ENCODE measurements at regions not wholly inside any gene's neighbourhood (a gene's known extent, or its start where the extent isn't known, plus 50 kb on each side); places are given as distances from the start of the nearest gene placed in this dataset.
"Not testable (repeated sequence)": the region's sequence is repeated elsewhere in the genome, so short reads cannot be mapped to it uniquely, and the experiment has no call there.

GRCh38 chr6:141758430-141758829, 374.3 kb upstream of the GJE1 start:
- Mint-ChIP-seq H3K4me1 (no peaks in the 10 kb centered on the region), H3K9me3 (no peaks in the 10 kb centered on the region), H3K27me3 (no peaks in the 10 kb centered on the region), H3K36me3 (ENCODE audit: low read depth) (no peaks in the 10 kb centered on the region), H3K27ac (no peak overlapping the region), H3K4me3 (no peak overlapping the region)
- CTCF ChIA-PET: no interaction called here
- ATAC-seq (ENCODE audit: low read depth) (no peak), DNase-seq (no peak)
- intact Hi-C loops (cut with micrococcal nuclease): no loop called here
- no peak for TF ChIP-seq CTCF (IDR thresholded peaks at IDR 0.05)
- POLR2A ChIA-PET: no interaction called here

GRCh38 chr6:141753180-141753579, 379.5 kb upstream of the GJE1 start:
- no peak for TF ChIP-seq CTCF (IDR thresholded peaks at IDR 0.05)
- no peaks in the 10 kb centered on the region for H3K36me3 Mint-ChIP-seq (ENCODE audit: low read depth)

GRCh38 chr6:141752677-141753076, 380.0 kb upstream of the GJE1 start:
- CTCF ChIA-PET: no interaction called here
- POLR2A ChIA-PET: no interaction called here
- Mint-ChIP-seq H3K4me1 (no peaks in the 10 kb centered on the region), H3K4me3 (no peak overlapping the region), H3K27ac (no peak overlapping the region), H3K36me3 (ENCODE audit: low read depth) (no peaks in the 10 kb centered on the region), H3K9me3 (no peaks in the 10 kb centered on the region), H3K27me3 (no peaks in the 10 kb centered on the region)
- TF ChIP-seq CTCF (IDR thresholded peaks at IDR 0.05): no peak
- intact Hi-C loops (cut with micrococcal nuclease): no loop called here
- ATAC-seq (ENCODE audit: low read depth) (no peak), DNase-seq (no peak)

More at GRCh38 chr6:141753180-141753579, 379.5 kb upstream of the GJE1 start:
- Mint-ChIP-seq H3K4me3 (no peak overlapping the region), H3K4me1 (no peaks in the 10 kb centered on the region), H3K27ac (no peak overlapping the region), H3K27me3 (no peaks in the 10 kb centered on the region), H3K9me3 (no peaks in the 10 kb centered on the region)
- no peak for DNase-seq
- POLR2A ChIA-PET: no interaction called here
- CTCF ChIA-PET: no interaction called here
- intact Hi-C loops (cut with micrococcal nuclease): no loop called here
- ATAC-seq (ENCODE audit: low read depth): no peak

- POLR2A ChIA-PET; H3K4me3 Mint-ChIP-seq; H3K27me3 Mint-ChIP-seq; ATAC-seq (ENCODE audit: low read depth); H3K4me1 Mint-ChIP-seq; DNase-seq; H3K27ac Mint-ChIP-seq; intact Hi-C loops (cut with micrococcal nuclease); CTCF ChIA-PET; H3K36me3 Mint-ChIP-seq (ENCODE audit: low read depth); H3K9me3 Mint-ChIP-seq: not testable (repeated sequence)
These were observed 386.4 kb upstream of the GJE1 start for GRCh38 chr6:141746324-141746723.

- ATAC-seq (ENCODE audit: low read depth): no peak
- intact Hi-C loops (cut with micrococcal nuclease): no loop called here
- ChIA-PET CTCF (no interaction called here), POLR2A (no interaction called here)
- H3K4me1 Mint-ChIP-seq: no peaks in the 10 kb centered on the region
- no peak overlapping the region for H3K4me3 Mint-ChIP-seq
- no peak overlapping the region for H3K27ac Mint-ChIP-seq
- H3K27me3 Mint-ChIP-seq: no peaks in the 10 kb centered on the region
- no peak for DNase-seq
- no peaks in the 10 kb centered on the region for H3K36me3 Mint-ChIP-seq (ENCODE audit: low read depth)
- no peak for TF ChIP-seq CTCF (IDR thresholded peaks at IDR 0.05)
- H3K9me3 Mint-ChIP-seq: peaks cover 2% of the 10 kb centered on the region
These were observed 387.8 kb upstream of the GJE1 start for GRCh38 chr6:141744971-141745370.

GRCh38 chr6:141744194-141744925, 388.4 kb upstream of the GJE1 start:
- H3K4me3 Mint-ChIP-seq: no peak overlapping the region
- POLR2A ChIA-PET: no interaction called here

More at GRCh38 chr6:141744194-141744925, 388.4 kb upstream of the GJE1 start:
- Mint-ChIP-seq H3K27ac (no peak overlapping the region), H3K4me1 (no peaks in the 10 kb centered on the region), H3K36me3 (ENCODE audit: low read depth) (no peaks in the 10 kb centered on the region), H3K27me3 (no peaks in the 10 kb centered on the region), H3K9me3 (peaks cover 2% of the 10 kb centered on the region)
- CTCF ChIA-PET: no interaction called here
- intact Hi-C loops (cut with micrococcal nuclease): no loop called here
- no peak for TF ChIP-seq CTCF (IDR thresholded peaks at IDR 0.05)
- no peak for DNase-seq
- ATAC-seq (ENCODE audit: low read depth): no peak
